Activated CD4-positive, alpha-beta T cell treated with anti-CD3 and anti-CD28 coated beads, Interleukin-2, amount 10 ng/mL, durations not matched to agents 7 days and 5 days (primary cell): ENCODE measurements at regions not wholly inside any gene's neighbourhood (a gene's known extent, or its start where the extent isn't known, plus 50 kb on each side); places are given as distances from the start of the nearest gene placed in this dataset.
"Not testable (repeated sequence)": the region's sequence is repeated elsewhere in the genome, so short reads cannot be mapped to it uniquely, and the experiment has no call there.

Experiments used
- CTCF ChIA-PET: fragments of 350-600 bp; sonication (Branson Sonifier 250); formaldehyde crosslinking; loops from one replicate; lab custom pipeline; 2021; ENCODE audit warnings: antibody characterized with exemption; lab: Charles Lee
- POLR2A ChIA-PET: fragments of 350-600 bp; sonication (Branson Sonifier 250); formaldehyde crosslinking; loops from one replicate; lab custom pipeline; 2021; ENCODE audit warnings: antibody characterized with exemption; lab: Charles Lee
- DNase-seq: peaks from one replicate; pipeline ENCODE4 v3.0.0-alpha.2; 2020
- H3K27ac Mint-ChIP-seq: one replicate; pipeline ENCODE4 v1.8.0; 2021; ENCODE audit warnings: mild to moderate bottlenecking, moderate library complexity, mixed read lengths
- H3K27me3 Mint-ChIP-seq: one replicate; pipeline ENCODE4 v1.8.0; 2021; ENCODE audit warnings: mixed read lengths
- H3K36me3 Mint-ChIP-seq: one replicate; pipeline ENCODE4 v1.8.0; 2021; ENCODE audit warnings: low read depth, mixed read lengths
- H3K4me1 Mint-ChIP-seq: one replicate; pipeline ENCODE4 v1.8.0; 2021; ENCODE audit warnings: mixed read lengths
- H3K4me3 Mint-ChIP-seq: one replicate; pipeline ENCODE4 v1.8.0; 2021; ENCODE audit warnings: mild to moderate bottlenecking, moderate library complexity, mixed read lengths
- H3K9me3 Mint-ChIP-seq: one replicate; pipeline ENCODE4 v1.8.0; 2021; ENCODE audit warnings: mixed read lengths

DNA sequence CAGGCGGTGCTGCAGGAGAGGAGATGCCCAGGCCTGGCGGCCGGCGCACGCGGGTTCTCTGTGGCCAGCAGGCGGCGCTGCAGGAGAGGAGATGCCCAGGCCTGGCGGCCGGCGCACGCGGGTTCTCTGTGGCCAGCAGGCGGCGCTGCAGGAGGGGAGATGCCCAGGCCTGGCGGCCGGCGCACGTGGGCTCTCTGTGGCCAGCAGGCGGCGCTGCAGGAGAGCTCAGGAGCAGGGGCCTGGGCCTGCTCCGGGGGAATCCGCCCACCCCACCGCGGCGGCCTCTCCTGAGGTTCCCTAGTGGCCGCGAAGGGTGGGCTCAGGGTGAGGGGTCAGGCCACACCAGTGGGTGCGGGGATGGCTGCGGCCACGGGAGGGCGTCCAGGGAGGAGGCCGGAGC is 75.9 kb downstream of the OR4F16 start:
- CTCF ChIA-PET, H3K9me3 Mint-ChIP-seq, H3K4me3 Mint-ChIP-seq, POLR2A ChIA-PET, H3K27ac Mint-ChIP-seq, H3K4me1 Mint-ChIP-seq, H3K27me3 Mint-ChIP-seq, DNase-seq, H3K36me3 Mint-ChIP-seq: not testable (repeated sequence)

DNA sequence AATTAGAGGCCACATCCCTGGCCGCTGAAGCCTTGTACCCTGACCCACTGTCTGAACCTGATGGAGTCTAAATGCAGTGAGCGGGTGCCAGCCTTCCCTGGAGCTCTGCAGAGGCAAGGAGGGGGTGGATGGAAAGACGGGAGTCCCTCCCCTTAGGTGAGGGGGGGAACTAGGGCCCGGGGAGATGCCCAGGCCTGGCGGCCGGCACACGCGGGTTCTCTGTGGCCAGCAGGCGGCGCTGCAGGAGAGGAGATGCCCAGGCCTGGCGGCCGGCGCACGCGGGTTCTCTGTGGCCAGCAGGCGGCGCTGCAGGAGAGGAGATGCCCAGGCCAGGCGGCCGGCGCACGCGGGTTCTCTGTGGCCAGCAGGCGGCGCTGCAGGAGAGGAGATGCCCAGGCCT is 77.3 kb downstream of the OR4F16 start:
- H3K36me3 Mint-ChIP-seq, H3K4me1 Mint-ChIP-seq, H3K27ac Mint-ChIP-seq, H3K9me3 Mint-ChIP-seq, DNase-seq, H3K4me3 Mint-ChIP-seq, POLR2A ChIA-PET, CTCF ChIA-PET, H3K27me3 Mint-ChIP-seq: not testable (repeated sequence)

DNA sequence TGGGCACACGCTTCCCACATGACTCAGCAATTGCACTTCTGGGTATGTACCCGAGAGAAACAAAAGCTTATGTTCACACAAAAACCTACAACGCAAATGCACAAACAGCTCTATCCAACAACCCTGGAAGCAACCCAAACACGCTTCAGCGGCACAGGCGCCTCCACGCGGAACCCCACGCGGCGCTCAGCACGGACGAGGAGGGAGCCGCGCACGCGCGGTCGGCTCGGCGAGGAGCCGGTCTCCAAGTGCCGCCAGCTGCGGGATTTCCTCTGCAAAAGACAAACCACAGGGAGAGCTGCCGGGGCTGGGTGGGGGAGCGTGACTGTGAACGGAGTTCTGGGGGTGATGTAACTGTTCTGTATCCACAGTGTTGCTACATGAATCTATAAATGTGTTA is 81.2 kb downstream of the OR4F16 start:
- H3K9me3 Mint-ChIP-seq, H3K27me3 Mint-ChIP-seq, CTCF ChIA-PET, H3K27ac Mint-ChIP-seq, H3K4me3 Mint-ChIP-seq, POLR2A ChIA-PET, H3K4me1 Mint-ChIP-seq, H3K36me3 Mint-ChIP-seq: not testable (repeated sequence)
- peak; percentile 45 for DNase-seq

DNA sequence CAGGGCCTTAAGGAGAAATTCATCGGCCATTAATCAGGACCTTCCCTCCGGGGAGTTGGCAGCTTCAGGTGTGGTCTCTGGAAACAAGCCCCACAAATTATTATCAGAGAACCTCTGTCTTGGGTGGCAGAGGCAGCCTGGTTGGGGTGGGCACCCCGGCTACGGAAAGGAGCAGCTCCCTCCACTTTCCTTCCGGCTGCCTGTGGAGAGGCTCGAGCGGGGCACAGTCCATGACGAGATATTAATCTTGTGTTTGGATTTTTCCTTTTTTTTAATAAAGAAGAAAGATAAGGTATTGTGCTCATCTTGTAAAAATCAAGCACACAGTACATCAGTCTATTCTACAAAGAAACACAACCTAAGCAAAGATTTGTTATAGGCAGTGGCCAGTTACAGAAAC is 98.2 kb downstream of the OR4F16 start:
- H3K9me3 Mint-ChIP-seq, H3K27ac Mint-ChIP-seq, H3K4me3 Mint-ChIP-seq, DNase-seq, H3K4me1 Mint-ChIP-seq, H3K36me3 Mint-ChIP-seq, CTCF ChIA-PET, H3K27me3 Mint-ChIP-seq, POLR2A ChIA-PET: not testable (repeated sequence)

DNA sequence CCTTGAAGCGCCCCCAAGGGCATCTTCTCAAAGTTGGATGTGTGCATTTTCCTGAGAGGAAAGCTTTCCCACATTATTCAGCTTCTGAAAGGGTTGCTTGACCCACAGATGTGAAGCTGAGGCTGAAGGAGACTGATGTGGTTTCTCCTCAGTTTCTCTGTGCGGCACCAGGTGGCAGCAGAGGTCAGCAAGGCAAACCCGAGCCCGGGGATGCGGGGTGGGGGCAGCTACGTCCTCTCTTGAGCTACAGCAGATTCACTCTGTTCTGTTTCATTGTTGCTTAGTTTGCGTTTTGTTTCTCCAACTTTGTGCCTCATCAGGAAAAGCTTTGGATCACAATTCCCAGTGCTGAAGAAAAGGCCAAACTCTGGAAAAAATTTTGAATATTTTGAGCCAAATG is 100.5 kb downstream of the OR4F16 start:
- H3K4me3 Mint-ChIP-seq, POLR2A ChIA-PET, CTCF ChIA-PET, H3K9me3 Mint-ChIP-seq, H3K4me1 Mint-ChIP-seq, H3K36me3 Mint-ChIP-seq, H3K27me3 Mint-ChIP-seq, H3K27ac Mint-ChIP-seq: not testable (repeated sequence)
- peak; percentile 13 for DNase-seq
